ENCODE measurements at regions not wholly inside any gene's neighbourhood (a gene's known extent, or its start where the extent isn't known, plus 50 kb on each side); places are given as distances from the start of the nearest gene placed in this dataset.

DNA sequence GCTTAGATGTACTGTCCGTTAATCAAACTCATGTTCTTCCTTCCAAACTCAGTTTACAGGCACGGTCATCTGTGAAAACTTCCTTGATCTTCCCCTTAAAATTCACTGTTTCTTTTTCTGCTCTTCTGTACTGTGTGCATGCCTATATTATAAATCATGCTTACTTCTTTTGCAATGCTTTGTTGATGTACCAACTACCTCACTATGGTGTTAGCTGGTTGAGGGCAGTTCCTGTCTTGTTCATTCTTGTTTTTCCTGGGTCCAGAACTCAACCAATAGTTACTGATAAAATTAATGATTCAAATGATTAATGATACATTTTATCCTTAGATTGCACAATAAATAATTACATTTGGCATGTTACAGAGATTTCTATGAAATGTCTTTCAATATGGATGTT is 163.8 kb downstream of the CHRM3 start:
- H2AFZ ChIP-seq (replicated peaks; ENCODE audit: low read length, poor library complexity) = no peak overlapping the region
- no peak overlapping the region for H4K8ac ChIP-seq (ENCODE audit: low read depth in 2 of 2, low read length in 2 of 2)
- ATAC-seq (ENCODE audit: low read depth) = no peak
- dilution Hi-C loops (cut with HindIII; ENCODE audit: low sequenced_read_pairs, unreplicated experiment) = no loop called here
- H2AK9ac ChIP-seq (replicated peaks; ENCODE audit: low read depth, low read length, poor library complexity) = no peak overlapping the region
- no TSS peak for BruUV-seq (replicated peaks)
- H3K56ac ChIP-seq (ENCODE audit: extremely low read depth, insufficient read depth, low read length) = no peak overlapping the region
- H3K9ac ChIP-seq (ENCODE audit: low read depth, low read length) = no peak overlapping the region
- no peak overlapping the region for H2BK15ac ChIP-seq (ENCODE audit: low read depth, low read length)
- ChIA-PET POLR2A (ENCODE audit: unreplicated experiment) (no interaction called here), CTCF (no interaction called here)
- no peaks in the 10 kb centered on the region for H3K36me3 ChIP-seq (ENCODE audit: control insufficient read depth, insufficient read depth, low read length)
- H4K91ac ChIP-seq (ENCODE audit: insufficient read depth, low read depth, low read length) = no peak overlapping the region
- peaks cover 5% of the 10 kb centered on the region for H3K9me3 ChIP-seq (ENCODE audit: control insufficient read depth, insufficient read depth, low read length)
- H3K14ac ChIP-seq (replicated peaks; ENCODE audit: low read depth, low read length) = no peak overlapping the region
- no peak overlapping the region for H2AK5ac ChIP-seq (ENCODE audit: low read depth, low read length)
- no CpG with 5 or more reads among the region's 2 CpGs for WGBS, 2 experiments (ENCODE audit: extremely low coverage in 2 of 2, insufficient read length in 1 of 2)
- H2BK120ac ChIP-seq (ENCODE audit: low read depth, low read length) = no peak overlapping the region
- in situ Hi-C loops (cut with MboI; ENCODE audit: low sequenced_read_pairs) = no loop called here
- intact Hi-C loops (cut with micrococcal nuclease) = no loop called here
- H4K20me1 ChIP-seq (ENCODE audit: insufficient read depth, low read length) = no peaks in the 10 kb centered on the region
- H3K18ac ChIP-seq (ENCODE audit: low read depth, low read length) = no peak overlapping the region
- H2BK20ac ChIP-seq (ENCODE audit: low read depth, low read length) = no peak overlapping the region
- no peak overlapping the region for H3K27ac ChIP-seq (ENCODE audit: insufficient read depth, low read length)
- H3K4ac ChIP-seq (ENCODE audit: low read depth, low read length) = no peak overlapping the region
- no peak overlapping the region for H3K4me3 ChIP-seq (ENCODE audit: insufficient read depth, low read depth, low read length)
- no peaks in the 10 kb centered on the region for H3K4me1 ChIP-seq (ENCODE audit: control insufficient read depth, insufficient read depth, low read length)
- no peak overlapping the region for H4K5ac ChIP-seq (ENCODE audit: low read depth, low read length)
- H3K79me1 ChIP-seq (ENCODE audit: low read depth in 1 of 2, low read length in 2 of 2) = no peaks in the 10 kb centered on the region
- H3K9me1 ChIP-seq (ENCODE audit: insufficient read depth, low read length) = no peaks in the 10 kb centered on the region
- H2BK5ac ChIP-seq (ENCODE audit: low read depth, low read length, poor library complexity, severe bottlenecking) = no peak overlapping the region
- TF ChIP-seq RAD21 (IDR thresholded peaks at IDR 0.05; ENCODE audit: low read length) (no peak), RFX5 (IDR thresholded peaks at IDR 0.05; ENCODE audit: low read depth, low read length) (no peak), BHLHE40 (IDR thresholded peaks at IDR 0.05; ENCODE audit: low read depth, low read length) (no peak), MAZ (IDR thresholded peaks at IDR 0.05; ENCODE audit: borderline replicate concordance, low read depth, low read length) (no peak), NFE2L2 (IDR thresholded peaks at IDR 0.05; ENCODE audit: low read depth, low read length) (no peak), SMC3 (IDR thresholded peaks at IDR 0.05; ENCODE audit: low read depth, low read length) (no peak), FOS (IDR thresholded peaks at IDR 0.05; ENCODE audit: low read depth, low read length) (no peak), CHD1 (IDR thresholded peaks at IDR 0.05; ENCODE audit: low read depth, low read length) (no peak), MXI1 (IDR thresholded peaks at IDR 0.05; ENCODE audit: borderline replicate concordance, low read depth, low read length) (no peak), MAFK (IDR thresholded peaks at IDR 0.05; ENCODE audit: low read depth, low read length) (no peak), POLR2A (IDR thresholded peaks at IDR 0.05; ENCODE audit: low read depth, low read length) (no peak), CEBPB (IDR thresholded peaks at IDR 0.05; ENCODE audit: low read depth, low read length) (no peak), RCOR1 (IDR thresholded peaks at IDR 0.05; ENCODE audit: insufficient replicate concordance, low read length) (no peak)
- TF ChIP-seq, protein P1, sequence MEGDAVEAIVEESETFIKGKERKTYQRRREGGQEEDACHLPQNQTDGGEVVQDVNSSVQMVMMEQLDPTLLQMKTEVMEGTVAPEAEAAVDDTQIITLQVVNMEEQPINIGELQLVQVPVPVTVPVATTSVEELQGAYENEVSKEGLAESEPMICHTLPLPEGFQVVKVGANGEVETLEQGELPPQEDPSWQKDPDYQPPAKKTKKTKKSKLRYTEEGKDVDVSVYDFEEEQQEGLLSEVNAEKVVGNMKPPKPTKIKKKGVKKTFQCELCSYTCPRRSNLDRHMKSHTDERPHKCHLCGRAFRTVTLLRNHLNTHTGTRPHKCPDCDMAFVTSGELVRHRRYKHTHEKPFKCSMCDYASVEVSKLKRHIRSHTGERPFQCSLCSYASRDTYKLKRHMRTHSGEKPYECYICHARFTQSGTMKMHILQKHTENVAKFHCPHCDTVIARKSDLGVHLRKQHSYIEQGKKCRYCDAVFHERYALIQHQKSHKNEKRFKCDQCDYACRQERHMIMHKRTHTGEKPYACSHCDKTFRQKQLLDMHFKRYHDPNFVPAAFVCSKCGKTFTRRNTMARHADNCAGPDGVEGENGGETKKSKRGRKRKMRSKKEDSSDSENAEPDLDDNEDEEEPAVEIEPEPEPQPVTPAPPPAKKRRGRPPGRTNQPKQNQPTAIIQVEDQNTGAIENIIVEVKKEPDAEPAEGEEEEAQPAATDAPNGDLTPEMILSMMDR (conservative IDR thresholded peaks at IDR 0.05; ENCODE audit: low read depth, low read length) = no peak
- TF ChIP-seq, protein P2, sequence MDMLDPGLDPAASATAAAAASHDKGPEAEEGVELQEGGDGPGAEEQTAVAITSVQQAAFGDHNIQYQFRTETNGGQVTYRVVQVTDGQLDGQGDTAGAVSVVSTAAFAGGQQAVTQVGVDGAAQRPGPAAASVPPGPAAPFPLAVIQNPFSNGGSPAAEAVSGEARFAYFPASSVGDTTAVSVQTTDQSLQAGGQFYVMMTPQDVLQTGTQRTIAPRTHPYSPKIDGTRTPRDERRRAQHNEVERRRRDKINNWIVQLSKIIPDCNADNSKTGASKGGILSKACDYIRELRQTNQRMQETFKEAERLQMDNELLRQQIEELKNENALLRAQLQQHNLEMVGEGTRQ (IDR thresholded peaks at IDR 0.05; ENCODE audit: low read depth, low read length) = no peak
- TF ChIP-seq, protein P3, sequence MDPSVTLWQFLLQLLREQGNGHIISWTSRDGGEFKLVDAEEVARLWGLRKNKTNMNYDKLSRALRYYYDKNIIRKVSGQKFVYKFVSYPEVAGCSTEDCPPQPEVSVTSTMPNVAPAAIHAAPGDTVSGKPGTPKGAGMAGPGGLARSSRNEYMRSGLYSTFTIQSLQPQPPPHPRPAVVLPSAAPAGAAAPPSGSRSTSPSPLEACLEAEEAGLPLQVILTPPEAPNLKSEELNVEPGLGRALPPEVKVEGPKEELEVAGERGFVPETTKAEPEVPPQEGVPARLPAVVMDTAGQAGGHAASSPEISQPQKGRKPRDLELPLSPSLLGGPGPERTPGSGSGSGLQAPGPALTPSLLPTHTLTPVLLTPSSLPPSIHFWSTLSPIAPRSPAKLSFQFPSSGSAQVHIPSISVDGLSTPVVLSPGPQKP (IDR thresholded peaks at IDR 0.05; ENCODE audit: borderline replicate concordance, low read depth, low read length) = no peak
- H3K27me3 ChIP-seq (ENCODE audit: control insufficient read depth, insufficient read depth, low read length) = no peaks in the 10 kb centered on the region
- no peak overlapping the region for H3K4me2 ChIP-seq (ENCODE audit: low read depth, low read length)
- H3K23ac ChIP-seq (ENCODE audit: low read depth, low read length) = no peak overlapping the region
- no peak for DNase-seq

Data from IMR-90 (cell line).